ENCODE measurements at regions not wholly inside any gene's neighbourhood (a gene's known extent, or its start where the extent isn't known, plus 50 kb on each side); places are given as distances from the start of the nearest gene placed in this dataset.

DNA sequence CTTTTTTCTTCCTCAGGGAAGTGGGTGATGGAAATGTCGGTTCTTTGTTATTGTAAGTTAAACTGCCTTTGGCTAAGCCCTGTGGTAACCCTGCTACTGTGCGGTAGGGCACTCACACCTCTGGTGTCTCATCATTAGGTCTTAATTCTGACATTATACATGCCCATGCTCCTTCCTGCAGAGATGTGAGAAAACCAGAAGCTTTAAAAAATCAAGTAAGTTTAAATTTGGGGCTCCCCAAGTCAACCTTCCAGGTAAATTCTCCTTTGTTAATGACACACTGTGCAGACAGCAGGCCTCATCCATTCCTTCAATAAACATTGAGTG, 155.8 kb downstream of the FAM43A start:
- Histone ChIP-seq H2AFZ (ENCODE audit: low read depth, low read length, severe bottlenecking) (no peak overlapping the region), H3K36me3 (ENCODE audit: low read length) (no peaks in the 10 kb centered on the region), H3K27ac (ENCODE audit: low read depth, low read length) (no peak overlapping the region), H4K20me1 (ENCODE audit: low read depth, low read length) (no peaks in the 10 kb centered on the region), H3K4me2 (ENCODE audit: low read depth, low read length, poor library complexity, severe bottlenecking) (no peak overlapping the region), H3K4me3 (ENCODE audit: insufficient read depth, low read length, poor library complexity, severe bottlenecking) (no peak overlapping the region), H3K9me2 (replicated peaks; ENCODE audit: insufficient read depth, low read length) (no peaks in the 10 kb centered on the region), H3K79me2 (ENCODE audit: insufficient read depth, low read length) (no peaks in the 10 kb centered on the region), H3K9ac (ENCODE audit: low read length) (no peak overlapping the region), H3F3A (ENCODE audit: insufficient read depth) (no peaks in the 10 kb centered on the region), H3K27me3 (ENCODE audit: low read length) (no peaks in the 10 kb centered on the region), H3K9me3 (ENCODE audit: insufficient read depth, low read length) (no peaks in the 10 kb centered on the region)
- TF ChIP-seq CTCF (IDR thresholded peaks at IDR 0.05; ENCODE audit: insufficient read depth, low read length, poor library complexity, severe bottlenecking) = no peak
- no peak for TF ChIP-seq EZH2phosphoT487 (conservative IDR thresholded peaks at IDR 0.05; ENCODE audit: low read length)

DNA sequence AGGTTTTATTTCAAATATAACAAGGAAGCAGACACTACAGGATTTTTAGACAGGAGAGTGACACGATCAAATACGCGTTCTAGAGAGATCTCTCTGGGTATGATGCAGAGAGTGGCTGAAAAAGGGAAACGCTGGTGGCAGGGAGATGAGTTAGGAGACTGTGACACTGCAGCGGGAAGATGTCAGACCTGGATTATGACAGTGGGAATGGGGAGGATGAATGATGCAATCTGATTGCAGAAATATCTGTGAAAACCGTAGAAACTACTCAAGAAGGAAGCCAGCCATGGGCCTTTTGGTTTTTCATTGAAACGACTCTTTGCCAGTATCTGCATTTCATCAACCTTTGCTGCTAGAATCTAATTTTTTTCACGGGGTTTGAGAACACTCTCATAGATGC, 157.9 kb downstream of the FAM43A start:
- Histone ChIP-seq H4K20me1 (ENCODE audit: low read depth, low read length) (no peaks in the 10 kb centered on the region), H2AFZ (ENCODE audit: low read depth, low read length, severe bottlenecking) (no peak overlapping the region), H3K36me3 (ENCODE audit: low read length) (no peaks in the 10 kb centered on the region), H3F3A (ENCODE audit: insufficient read depth) (no peaks in the 10 kb centered on the region), H3K9ac (ENCODE audit: low read length) (no peak overlapping the region), H3K27ac (ENCODE audit: low read depth, low read length) (no peak overlapping the region), H3K79me2 (ENCODE audit: insufficient read depth, low read length) (no peaks in the 10 kb centered on the region), H3K9me2 (replicated peaks; ENCODE audit: insufficient read depth, low read length) (no peaks in the 10 kb centered on the region), H3K27me3 (ENCODE audit: low read length) (no peaks in the 10 kb centered on the region), H3K9me3 (ENCODE audit: insufficient read depth, low read length) (no peaks in the 10 kb centered on the region), H3K4me2 (ENCODE audit: low read depth, low read length, poor library complexity, severe bottlenecking) (no peak overlapping the region), H3K4me3 (ENCODE audit: insufficient read depth, low read length, poor library complexity, severe bottlenecking) (no peak overlapping the region)
- TF ChIP-seq CTCF (IDR thresholded peaks at IDR 0.05; ENCODE audit: insufficient read depth, low read length, poor library complexity, severe bottlenecking) = no peak
- no peak for TF ChIP-seq EZH2phosphoT487 (conservative IDR thresholded peaks at IDR 0.05; ENCODE audit: low read length)

DNA sequence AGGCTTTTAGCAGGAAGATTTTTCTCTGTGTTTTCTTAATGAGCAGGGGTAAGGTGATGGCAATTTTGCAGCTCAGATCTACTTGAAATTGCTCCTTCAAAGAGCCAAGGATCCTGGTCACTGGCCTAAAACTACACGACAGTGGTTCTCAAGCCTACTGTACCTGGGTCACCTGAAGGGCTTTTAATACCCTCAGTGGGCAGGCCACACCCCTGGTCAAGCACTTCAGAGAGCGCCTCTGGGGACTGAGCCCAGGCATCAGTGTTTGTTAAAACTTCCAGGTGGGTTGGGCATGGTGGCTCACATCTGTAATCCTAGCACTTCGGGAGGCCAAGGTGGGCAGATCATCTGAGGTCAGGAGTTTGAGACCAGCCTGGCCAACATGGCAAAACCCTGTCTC, 158.4 kb downstream of the FAM43A start:
- H3K27ac ChIP-seq (ENCODE audit: low read depth, low read length) = no peak overlapping the region
- no peaks in the 10 kb centered on the region for H3K27me3 ChIP-seq (ENCODE audit: low read length)
- H3K36me3 ChIP-seq (ENCODE audit: low read length) = no peaks in the 10 kb centered on the region
- no peaks in the 10 kb centered on the region for H3K9me3 ChIP-seq (ENCODE audit: insufficient read depth, low read length)
- H3K9me2 ChIP-seq (replicated peaks; ENCODE audit: insufficient read depth, low read length) = no peaks in the 10 kb centered on the region
- no peak overlapping the region for H2AFZ ChIP-seq (ENCODE audit: low read depth, low read length, severe bottlenecking)
- no peaks in the 10 kb centered on the region for H3K79me2 ChIP-seq (ENCODE audit: insufficient read depth, low read length)
- no peaks in the 10 kb centered on the region for H3F3A ChIP-seq (ENCODE audit: insufficient read depth)
- no peak overlapping the region for H3K4me3 ChIP-seq (ENCODE audit: insufficient read depth, low read length, poor library complexity, severe bottlenecking)
- TF ChIP-seq EZH2phosphoT487 (conservative IDR thresholded peaks at IDR 0.05; ENCODE audit: low read length) = no peak
- no peak for TF ChIP-seq CTCF (IDR thresholded peaks at IDR 0.05; ENCODE audit: insufficient read depth, low read length, poor library complexity, severe bottlenecking)
- H4K20me1 ChIP-seq (ENCODE audit: low read depth, low read length) = no peaks in the 10 kb centered on the region
- no peak overlapping the region for H3K9ac ChIP-seq (ENCODE audit: low read length)
- no peak overlapping the region for H3K4me2 ChIP-seq (ENCODE audit: low read depth, low read length, poor library complexity, severe bottlenecking)

All from SU-DHL-6 (cell line).